HG02588 (cell line): ENCODE measurements at regions not wholly inside any gene's neighbourhood (a gene's known extent, or its start where the extent isn't known, plus 50 kb on each side); places are given as distances from the start of the nearest gene placed in this dataset.
"Not testable (repeated sequence)": the region's sequence is repeated elsewhere in the genome, so short reads cannot be mapped to it uniquely, and the experiment has no call there.

Source experiments
- ATAC-seq: cut with Tn5 transposase; IDR thresholded peaks from one replicate; pipeline ENCODE4 v1.9.1; 2021; ENCODE audit warnings: mild to moderate bottlenecking, moderate library complexity; ENCODE audit not compliant: unreplicated experiment

DNA sequence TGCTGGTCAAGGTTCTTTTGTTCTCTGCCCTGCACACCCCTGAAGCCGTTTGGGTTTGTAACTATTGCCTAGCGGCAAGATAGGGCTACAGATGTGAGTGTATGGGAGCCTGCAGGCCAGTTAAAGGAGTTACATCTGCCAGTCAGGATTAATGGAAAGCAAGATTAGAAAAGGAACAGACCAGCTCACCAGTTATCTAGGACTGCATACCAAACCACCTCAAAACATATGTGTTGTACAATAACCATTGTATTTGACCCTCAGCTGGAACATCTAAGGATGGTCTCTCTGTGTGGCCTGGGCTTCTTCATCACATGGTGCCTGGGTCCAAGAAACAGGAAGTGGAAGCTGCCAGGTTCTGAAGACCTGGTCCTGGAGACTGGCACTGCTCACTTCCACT lies 52.5 kb upstream of the FBXO28 start:
- ATAC-seq: no peak

DNA sequence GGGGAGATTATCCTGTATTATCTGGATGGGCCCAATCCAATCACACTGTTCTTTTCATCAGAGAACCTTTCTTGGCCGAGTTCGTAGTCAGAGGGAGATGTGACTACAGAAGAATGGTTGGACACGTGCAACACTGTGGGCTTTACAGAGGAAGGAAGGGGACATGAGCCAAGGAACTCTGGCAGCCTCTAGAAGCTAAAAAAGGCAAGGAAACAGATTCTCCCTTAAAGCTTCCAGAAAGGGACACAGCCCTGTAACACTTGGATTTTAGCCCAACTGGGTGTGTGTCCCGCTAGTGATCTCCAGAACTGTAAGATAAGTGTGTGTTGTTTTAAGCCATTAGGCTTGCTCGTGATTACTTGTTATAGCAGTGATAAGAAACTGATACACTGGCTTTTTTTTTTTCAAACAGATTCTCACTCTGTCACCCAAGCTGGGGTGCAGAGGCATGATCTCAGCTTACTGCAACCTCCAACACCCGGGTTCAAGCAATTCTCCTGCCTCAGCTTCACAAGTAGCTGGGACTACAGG lies 53.9 kb upstream of the FBXO28 start:
- ATAC-seq: no peak

GRCh38 chr1:224058303-224058702 lies 55.6 kb upstream of the FBXO28 start:
- ATAC-seq: no peak

DNA sequence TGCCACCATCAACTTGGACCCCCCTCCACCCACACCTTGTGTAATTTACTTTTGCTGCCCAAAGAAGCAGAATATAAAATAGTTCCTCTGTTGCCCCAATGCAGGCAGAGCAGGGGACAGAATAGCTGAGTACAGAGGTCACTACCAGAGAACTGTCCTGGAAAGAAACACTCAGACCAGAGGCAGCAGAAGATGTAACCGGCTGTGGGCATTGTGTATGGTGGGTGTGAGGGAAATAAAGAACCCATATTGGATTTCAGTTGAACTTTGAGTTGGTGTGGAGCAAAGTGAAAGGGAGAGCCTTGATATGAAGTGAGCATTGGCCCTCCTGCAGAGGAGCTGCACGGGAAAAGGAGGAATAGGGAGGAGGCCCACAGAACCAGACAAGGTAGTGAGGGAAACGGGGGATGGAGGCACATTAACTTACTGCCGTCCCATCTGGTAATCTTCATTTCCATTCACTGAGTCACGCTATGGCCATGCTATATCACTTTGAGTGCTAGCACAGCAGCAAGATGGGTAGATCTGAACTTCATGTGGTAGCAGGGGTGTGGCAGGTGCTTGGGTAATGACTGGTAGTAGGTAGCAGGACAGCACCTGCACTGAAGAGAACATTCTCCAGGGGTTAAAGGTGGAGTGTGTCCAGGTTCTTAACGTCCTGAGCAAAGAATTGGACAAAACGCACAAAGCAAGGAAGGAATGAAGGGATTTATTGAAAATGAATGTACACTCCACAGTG lies 56.3 kb upstream of the FBXO28 start:
- ATAC-seq: no peak

DNA sequence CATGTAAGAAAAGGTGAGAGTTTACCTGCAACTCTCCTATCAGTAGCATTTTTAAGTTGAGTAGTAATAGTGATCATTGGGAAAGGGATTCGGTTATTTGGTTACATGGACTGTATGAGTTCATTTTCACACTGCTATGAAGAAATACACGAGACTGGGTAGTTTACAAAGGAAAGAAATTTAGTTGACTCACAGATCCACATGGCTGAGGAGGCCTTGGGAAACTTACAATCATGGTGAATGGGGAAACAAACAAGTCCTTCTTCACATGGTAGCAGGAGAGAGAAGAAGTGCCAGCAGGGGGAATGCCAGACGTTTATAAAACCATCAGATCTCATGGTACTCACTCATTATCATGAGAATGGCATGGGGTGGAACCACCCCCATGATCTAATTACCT lies 59.3 kb upstream of the FBXO28 start:
- ATAC-seq: no peak

GRCh38 chr1:224054012-224054411 lies 59.9 kb upstream of the FBXO28 start:
- no peak for ATAC-seq

DNA sequence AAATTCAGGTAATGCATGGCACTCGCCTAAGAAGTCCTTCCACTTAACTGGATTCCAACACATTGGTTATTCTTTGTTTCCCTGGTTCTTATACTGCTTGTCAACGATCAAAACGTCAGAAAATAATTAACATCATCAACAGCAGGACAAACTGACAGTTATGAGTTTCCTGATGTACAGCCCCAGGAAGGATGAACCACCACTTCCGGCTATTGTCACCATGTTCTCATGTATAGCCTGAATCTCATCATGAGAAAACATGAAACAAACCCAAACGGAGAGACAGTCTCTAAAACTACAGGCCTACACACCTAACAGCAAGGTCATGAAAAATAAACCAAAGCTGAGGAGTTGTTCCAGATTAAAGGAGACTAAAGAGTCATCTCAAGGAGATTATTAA lies 60.5 kb upstream of the FBXO28 start:
- no peak for ATAC-seq

DNA sequence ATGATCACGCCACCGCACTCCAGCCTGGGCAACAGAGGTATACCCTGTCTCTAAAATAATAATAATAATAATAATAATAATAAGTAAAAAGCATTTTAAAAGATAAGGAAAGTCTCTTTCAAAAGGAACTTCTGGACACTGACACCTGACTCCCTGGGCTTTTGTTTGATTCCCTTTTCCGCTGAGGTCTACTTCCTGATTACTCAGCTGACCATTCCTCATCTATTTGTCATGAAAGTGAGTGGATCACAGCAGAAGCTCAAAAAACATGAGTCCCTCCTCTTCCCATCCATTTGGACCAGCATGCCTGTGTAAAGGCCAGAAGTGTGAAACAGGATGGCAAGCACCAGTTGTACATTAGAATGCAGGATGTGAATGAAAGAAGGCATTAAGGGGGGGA lies 61.1 kb upstream of the FBXO28 start:
- ATAC-seq: no peak

DNA sequence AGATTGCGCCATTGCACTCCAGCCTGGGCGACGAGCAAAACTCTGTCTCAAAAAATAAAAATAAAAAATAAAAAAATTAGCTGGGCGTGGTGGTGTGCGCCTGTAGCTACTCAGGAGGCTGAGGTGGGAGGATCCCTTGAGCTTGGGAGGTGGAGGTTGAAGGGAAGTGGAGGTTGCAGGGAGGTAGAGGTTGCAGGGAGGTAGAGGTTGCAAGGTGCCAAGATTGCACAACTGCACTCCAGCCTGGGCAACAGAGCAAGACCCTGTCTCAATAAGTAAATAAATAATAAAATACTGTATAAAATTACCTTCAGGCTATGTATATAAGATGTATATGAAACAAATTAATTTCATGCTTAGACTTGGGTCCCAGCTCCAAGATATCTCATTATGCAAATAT lies 62.1 kb upstream of the FBXO28 start:
- ATAC-seq: not testable (repeated sequence)

GRCh38 chr1:224051086-224051406 lies 62.9 kb upstream of the FBXO28 start:
- no peak for ATAC-seq

DNA sequence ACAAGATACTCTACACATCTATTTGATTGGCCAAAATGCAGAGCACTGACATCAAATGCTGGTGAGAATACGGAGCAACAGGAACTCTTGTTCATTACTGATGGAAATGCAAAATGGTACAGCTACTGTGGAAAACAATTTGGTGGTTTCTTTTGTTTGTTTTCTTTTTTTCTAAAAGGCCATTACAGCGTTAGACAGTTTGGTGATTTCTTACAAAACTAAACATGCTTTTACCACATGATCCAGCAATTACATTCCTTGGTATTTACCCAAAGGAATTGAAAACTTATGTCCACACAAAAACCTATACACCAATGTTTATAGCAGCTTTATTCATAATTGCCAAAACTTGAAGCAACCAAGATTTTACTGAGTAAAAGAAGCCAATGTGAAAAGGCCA lies 66.4 kb upstream of the FBXO28 start:
- no peak for ATAC-seq

- ATAC-seq: no peak
These were observed 68.4 kb upstream of the FBXO28 start for GRCh38 chr1:224045556-224045955.

DNA sequence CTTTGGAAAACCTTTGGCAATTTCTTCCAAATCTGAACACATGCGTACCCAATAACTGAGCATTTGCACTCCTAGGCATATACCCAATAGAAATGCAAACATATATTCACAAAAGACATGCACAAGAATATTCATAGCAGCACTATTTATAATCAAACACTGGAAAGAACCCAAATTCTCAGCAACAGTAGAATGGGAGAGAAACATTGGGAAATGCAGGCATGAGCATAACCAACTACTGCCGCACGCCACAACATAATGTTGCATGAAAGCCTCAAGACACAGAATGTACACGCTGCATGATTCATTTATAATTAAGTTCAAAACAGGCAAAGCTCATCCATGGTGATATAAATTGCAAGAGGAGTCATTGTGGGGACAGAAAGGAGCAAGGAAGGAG lies 69.5 kb upstream of the FBXO28 start:
- ATAC-seq: no peak

DNA sequence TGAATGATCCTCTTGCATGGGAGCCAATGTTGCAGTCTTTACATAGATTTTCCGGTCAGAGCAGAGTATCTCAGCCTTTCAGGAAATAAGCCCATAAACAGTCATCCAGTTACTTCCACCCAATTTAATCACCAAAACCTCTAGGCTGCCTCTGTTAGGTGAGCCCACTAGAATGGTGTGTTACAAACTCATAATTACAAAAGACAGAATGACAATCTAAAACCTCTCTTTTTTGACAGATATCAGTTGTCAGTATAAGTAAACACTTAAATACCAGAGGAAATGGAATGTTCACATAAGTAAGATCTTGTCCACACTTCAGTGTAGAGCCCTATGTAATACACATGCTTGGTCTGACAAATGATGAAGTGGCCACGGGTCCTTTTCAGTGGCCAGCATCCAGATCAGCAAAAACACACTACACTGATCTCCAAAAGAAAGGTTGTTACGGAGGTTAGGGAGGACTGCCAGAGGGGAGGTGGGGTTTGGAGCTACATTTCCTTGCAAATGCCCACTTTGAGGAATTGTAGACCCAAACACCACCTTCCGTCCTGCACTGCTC lies 71.3 kb upstream of the FBXO28 start:
- ATAC-seq: no peak

DNA sequence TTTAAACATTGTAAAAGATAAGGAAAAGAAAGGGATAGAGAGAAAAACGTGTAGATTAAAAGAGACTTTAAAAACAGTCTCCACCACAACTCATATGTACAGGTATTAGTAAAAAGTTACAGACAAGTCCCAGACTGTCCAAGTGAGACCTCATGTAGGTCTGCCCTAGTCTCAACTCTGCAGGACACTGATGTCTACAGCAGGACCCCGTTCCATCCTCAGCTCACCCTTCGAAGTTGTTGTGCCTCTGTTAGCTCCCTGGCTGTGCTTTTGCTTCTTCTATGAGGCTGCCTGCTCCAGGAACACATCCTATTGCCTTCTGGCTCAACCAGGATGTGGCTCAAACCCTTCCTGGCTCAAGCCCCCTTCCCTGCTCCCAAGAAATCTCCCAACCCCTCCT lies 72.9 kb upstream of the FBXO28 start:
- no peak for ATAC-seq

- ATAC-seq: not testable (repeated sequence)
These were observed 73.5 kb upstream of the FBXO28 start for GRCh38 chr1:224040423-224040822.

DNA sequence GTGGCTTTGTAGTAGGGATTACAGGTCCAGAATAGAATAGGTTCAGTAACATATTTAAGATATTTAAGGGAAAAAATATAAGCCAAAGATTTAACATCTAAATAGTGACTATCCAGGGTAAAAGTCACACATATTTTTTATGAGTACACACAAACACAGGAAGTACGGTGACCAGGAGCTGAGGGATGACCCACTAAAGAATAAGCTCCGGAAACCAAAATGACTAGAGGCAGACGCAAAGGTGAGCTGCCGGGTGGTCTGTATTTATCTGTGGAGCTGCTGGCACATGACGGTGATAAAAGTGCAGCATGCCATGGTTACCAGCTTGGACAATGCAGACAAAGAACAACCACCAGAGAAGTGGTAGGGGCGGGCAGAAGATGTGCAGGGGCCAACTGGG lies 73.9 kb upstream of the FBXO28 start:
- ATAC-seq: not testable (repeated sequence)

DNA sequence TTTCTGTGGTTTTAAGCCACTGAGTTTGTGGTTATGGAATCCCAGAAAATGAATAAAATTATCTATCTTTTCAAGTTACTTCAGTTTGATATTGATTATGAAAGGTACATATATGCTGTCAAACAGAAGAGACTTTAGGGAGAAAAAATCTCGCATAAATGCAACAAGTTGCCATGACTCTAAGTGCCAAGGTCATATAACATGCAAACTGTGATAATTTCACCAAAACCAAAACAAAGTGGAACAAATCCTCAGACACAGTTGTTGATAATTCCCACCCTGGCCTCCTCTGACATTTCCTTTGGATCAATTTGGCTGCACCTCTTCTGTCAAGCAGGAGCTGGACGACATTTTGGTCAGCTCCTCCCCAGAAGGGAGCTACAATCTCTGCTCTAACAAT lies 75.1 kb upstream of the FBXO28 start:
- not testable (repeated sequence) for ATAC-seq

DNA sequence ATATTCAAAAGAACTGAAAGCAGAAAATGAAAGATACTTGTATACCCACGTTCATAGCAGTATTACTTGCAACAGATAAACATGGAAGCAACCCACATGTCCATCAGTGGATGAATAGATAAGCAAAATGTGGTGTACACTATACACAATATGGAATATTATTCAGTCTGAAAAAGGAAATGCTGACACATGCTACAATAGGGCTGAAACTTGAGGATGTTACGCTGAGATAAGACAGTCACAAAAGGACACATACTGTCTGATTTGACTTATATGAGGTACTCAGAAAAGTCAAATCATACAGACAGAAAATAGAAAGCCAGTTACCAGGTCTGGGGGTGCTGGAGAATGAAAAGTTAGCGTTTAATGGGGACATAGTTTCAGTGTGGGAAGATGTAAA lies 76.5 kb upstream of the FBXO28 start:
- ATAC-seq: not testable (repeated sequence)

GRCh38 chr1:224032608-224033276 lies 81.2 kb upstream of the FBXO28 start:
- ATAC-seq: not testable (repeated sequence)

DNA sequence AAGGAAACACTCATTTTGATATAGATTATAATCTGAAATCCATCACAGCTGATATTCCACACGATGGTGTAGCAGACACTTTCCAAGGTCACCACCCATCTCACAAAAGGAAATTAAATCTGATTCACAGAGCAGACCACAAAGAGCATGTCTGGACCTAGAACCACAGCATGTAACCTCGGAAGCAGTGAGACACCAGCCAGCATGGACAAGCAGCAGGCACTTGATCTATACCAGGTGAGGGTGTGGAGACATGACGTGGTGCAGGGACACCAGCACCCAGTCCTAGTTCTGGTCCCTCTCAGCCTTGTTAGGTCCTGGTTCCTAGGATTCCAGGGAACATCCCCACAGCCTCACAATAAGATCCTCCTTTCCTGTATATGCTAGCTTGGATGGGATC lies 81.9 kb upstream of the FBXO28 start:
- not testable (repeated sequence) for ATAC-seq

DNA sequence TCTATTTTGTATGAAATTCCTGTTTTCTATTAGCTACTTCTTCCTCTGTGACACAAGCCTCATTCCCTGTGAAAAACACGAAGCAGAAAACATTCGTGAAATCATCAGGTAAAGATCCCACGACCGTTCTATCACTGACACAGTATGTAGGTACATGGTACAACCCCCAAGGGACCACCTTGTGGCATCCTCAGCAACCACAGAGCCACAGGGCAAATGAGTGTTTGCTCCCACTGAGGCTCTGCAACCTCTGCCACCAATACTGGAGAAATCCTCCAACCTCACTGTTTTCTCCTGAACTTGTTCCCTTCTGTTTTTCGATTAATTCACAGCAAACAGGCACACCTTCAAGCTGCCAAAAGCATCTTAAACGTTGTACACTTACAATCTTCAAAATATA lies 83.7 kb upstream of the FBXO28 start:
- ATAC-seq: not testable (repeated sequence)
